Left cardiac atrium (tissue), 4 donors: ENCODE measurements at regions not wholly inside any gene's neighbourhood (a gene's known extent, or its start where the extent isn't known, plus 50 kb on each side); places are given as distances from the start of the nearest gene placed in this dataset.
A peak's percentile ranks its signal among the peaks of the same experiment; 100 is the strongest.

Experiments used
- ATAC-seq, 2 donors: fragments of 200-7000 bp; cut with Tn5 transposase; one replicate each; pipeline ENCODE4 v1.9.1; 2020; ENCODE audit warnings: mild to moderate bottlenecking in 2 of 2, moderate library complexity in 2 of 2
- DNase-seq: peaks from one replicate; pipeline ENCODE4 v3.0.0-alpha.2; 2020
- intact Hi-C, 2 donors: fragments of 100-400 bp; cut with DNase I; formaldehyde crosslinking; loops; one replicate each; pipeline versions ENCODE4 v1.14.1 to v1.15.1; 2022 to 2023
- donor health status: DM: no; HTN: yes; CAD: no.
- donor health status: DM: no; HTN: yes; CAD: no; lungs with severe emphysema.
- donor health status: DM: yes; HTN: yes; CAD: no.
- donor health status: Dilated cardiomyopathy.

GRCh38 chr10:116792817-116793216 lies 50.5 kb upstream of the HSPA12A start:
- no peak for ATAC-seq
- no peak for DNase-seq
- intact Hi-C loops, result no loop called here

DNA sequence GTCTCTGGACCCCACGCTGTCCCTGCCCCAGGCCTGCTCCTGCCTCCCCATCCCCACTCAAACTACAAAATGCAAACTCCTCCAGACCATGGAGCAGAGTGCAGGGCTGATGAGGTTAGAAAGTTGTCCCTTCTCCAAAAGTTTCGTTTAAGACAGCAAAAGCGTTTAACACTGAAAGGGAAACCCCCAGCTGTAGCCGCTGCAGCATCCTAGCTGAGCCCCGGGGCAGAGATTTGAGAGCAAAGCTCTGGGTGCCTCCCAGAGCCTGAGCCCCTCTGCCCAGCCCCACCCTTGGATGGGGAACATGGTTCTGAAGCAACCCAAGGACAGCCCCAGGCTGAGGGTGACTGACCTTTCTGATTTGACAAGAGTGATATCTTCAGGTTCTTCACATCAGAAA lies 52.8 kb upstream of the ENO4 start:
- intact Hi-C loops, result loop anchor here in 1 of 2 donors (2.0 to 5.0 kb wide), 2 partner anchors 276 to 378 kb away; no protein-coding TSS in a partner anchor
- no peak for DNase-seq
- no peak for ATAC-seq

GRCh38 chr10:116796910-116797513 lies 52.3 kb upstream of the ENO4 start:
- intact Hi-C loops, result loop anchor here (1.0 to 5.0 kb wide), 3 partner anchors 275 to 378 kb away; no protein-coding TSS in a partner anchor
- peak; percentile 78 for DNase-seq
- ATAC-seq, result peak; percentile 79 to 83

DNA sequence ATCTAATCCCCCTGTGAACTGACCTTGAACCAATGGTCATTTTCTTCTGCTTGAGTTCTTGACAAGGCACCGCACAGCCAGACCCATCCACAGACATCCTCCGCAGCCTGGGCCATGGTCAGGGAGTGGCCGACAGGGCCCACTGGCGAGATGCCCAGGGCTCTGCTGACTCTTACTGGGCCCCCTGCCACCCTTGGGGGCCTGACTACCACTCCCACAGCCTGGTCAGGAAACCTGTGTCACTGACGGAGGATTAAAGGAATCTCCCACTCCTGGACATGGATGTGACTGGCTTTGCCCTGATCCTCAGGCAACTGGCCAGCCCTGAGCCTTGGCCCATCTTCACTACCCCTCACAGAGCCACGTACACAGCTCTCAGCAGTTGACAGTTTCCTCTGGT lies 50.4 kb upstream of the ENO4 start:
- intact Hi-C loops, result loop anchor here in 1 of 2 donors (5.0 kb wide), 1 partner anchor 273 kb away; no protein-coding TSS in a partner anchor
- DNase-seq, result no peak
- ATAC-seq, result peak in 1 of 2 donors; percentile 15
